GM19463 (cell line): ENCODE measurements at regions not wholly inside any gene's neighbourhood (a gene's known extent, or its start where the extent isn't known, plus 50 kb on each side); places are given as distances from the start of the nearest gene placed in this dataset.
"Not testable (repeated sequence)": the region's sequence is repeated elsewhere in the genome, so short reads cannot be mapped to it uniquely, and the experiment has no call there.

Experiments
- ATAC-seq: cut with Tn5 transposase; IDR thresholded peaks from one replicate; pipeline ENCODE4 v1.9.1; 2021; ENCODE audit warnings: mild to moderate bottlenecking, moderate library complexity; ENCODE audit not compliant: unreplicated experiment

DNA sequence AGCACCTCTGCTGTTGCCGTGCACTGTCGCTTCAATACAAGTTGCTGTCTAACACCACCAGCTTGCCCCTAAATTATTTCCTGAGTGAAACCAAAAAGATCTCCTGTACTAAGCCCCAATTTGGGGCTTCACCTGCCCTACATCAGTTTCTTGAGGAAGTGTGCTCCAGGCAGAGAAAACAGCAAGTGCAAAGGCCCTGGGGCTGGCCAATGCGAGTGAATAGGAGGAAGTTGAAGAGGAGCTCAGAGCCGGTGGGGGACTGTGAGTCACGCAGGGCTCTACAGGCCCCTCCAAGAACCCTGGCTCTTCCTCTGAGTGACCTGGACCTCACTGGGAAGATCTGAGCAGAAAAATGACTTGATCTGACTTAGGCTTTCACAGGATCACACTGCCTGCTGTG is 117.2 kb downstream of the IPO8 start:
- no peak for ATAC-seq

DNA sequence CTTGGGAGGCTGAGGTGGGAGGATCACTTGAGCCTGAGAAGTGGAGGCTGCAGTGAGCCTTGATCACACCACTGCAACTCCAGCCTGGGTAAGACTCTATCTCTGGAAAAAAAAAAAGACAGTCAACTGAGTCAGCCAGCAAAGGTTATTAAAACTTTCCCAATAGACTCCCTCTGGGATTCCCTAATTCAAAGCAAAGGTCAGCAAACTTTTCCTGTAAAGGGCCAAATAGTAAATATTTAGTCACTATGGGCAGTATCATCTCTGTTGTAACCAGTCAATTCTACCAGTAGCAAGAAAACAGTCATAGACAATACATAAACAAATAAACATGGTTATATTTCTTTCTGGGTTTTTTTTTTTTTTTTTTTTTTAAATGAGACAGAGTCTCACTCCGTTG is 122.5 kb downstream of the IPO8 start:
- no peak for ATAC-seq

DNA sequence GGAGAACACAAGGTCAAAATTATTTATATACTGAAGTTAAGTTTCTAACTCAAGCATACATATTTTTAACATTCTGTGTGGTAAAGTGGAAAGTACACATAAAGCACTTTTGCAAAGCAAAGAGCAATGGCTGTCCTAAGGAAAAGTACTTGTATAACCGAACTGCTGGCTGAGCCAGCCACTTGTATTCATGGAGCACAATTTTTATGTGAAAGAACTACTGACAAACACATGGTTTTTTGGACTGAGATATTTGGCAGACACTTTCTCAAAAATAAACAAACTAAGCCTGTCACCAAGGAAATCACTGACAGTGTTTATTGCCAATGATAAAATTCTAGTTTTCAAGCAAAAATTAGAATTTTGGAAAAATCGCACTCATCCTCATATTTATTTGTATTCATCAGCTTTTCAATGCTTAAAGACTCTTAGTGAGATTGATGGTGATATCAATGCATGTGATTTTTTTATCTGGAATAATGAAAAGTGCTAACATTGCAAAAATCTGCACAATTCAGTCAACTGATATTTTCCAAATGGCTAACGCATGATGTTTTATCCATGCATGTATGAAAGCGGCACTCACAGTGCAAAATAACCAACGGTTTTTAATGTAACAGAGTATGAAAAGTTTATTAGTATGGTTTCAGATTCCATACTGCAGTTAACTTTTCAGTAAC is 125.3 kb downstream of the IPO8 start:
- ATAC-seq, result no peak

DNA sequence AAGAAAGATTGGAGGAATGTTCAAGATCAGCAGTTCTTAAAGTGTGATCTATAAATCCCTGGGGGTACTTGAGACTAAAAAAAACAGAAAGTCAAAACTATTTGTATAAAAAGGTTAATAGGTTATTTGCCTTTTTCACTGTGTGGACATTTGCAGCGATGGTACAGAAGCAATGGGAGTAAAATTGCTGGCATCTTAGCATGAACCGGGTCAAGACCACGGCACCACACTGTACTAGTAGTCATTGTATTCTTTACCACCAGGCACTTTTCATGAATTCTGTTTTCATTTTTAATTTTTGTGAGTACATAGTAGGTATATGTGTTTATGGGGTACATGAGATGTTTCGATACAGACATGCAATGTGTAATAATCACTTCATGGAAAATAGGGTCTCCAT is 126.2 kb downstream of the IPO8 start:
- no peak for ATAC-seq

DNA sequence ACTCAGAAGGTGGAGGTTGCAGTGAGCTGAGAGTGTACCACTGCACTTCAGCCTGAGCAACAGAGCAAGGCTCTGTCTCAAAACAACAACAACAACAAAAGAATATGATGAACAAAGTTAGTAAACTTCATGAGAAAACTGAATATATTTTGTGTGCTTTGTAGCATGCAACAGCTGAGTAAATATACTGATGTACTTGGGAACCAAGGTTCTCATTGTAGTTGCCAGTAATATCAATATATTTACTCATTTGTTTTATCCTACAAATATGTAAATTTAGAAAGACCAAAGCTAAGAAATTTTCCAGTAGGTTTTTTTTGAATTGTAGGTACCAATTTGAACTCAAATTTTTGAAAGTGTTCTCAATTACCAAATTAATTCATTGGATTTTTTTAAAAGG is 127.2 kb downstream of the IPO8 start:
- no peak for ATAC-seq

DNA sequence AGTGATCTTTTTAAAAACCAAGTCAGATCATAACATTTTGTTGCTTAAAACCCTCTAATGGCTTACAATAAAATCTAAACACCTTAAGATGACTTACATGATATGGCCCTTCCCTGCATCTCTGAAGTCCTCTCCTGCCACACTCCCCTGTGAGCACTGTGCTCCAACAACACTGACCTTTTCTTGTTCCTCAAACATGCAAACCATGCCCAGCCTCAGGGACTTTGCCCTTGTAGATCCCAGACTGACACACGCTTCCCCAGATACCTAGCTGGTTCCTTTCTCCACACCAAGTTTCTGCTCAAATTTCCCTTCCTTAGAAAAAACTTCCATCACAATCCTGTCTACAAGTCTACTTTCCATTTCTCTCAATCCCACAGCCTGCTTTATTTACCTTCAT is 128.6 kb downstream of the IPO8 start:
- ATAC-seq, result no peak

DNA sequence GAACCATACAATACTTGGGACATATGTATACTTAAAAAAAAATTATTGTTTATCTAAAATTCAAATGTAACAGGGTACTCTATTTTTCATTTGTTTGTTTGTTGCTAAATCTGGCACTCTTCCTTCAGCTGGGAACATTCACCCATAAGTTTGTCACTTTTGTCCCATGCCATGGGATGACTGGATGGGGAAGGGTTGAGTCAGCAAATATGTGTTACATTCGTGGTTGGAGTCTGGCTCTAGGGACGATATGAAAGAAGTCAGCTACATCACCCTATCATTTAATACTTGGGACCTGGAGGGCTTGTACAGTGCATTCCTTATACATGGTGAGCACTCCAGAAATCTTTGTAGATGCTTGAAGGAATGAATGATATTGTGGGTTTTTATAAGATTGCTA is 131.3 kb downstream of the IPO8 start:
- no peak for ATAC-seq

DNA sequence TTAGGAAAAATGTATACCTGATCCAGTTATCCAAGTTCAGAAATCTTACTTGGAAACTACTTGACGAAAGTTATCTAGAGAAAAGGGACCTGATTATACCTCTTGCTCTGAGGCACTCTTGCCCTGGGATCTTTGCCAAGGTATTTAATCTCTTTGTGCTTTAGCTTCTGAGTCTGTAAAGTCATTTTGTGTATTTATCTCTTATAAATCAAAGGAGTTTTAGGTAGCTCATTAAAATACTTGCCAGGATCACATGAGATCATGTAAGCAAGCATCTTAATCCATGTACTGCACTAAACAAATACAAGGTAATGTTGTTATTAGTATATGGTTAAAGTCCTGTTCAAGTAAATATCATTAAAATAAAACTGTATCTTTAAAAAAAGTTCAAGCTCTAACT is 147.5 kb downstream of the IPO8 start:
- ATAC-seq, result no peak

DNA sequence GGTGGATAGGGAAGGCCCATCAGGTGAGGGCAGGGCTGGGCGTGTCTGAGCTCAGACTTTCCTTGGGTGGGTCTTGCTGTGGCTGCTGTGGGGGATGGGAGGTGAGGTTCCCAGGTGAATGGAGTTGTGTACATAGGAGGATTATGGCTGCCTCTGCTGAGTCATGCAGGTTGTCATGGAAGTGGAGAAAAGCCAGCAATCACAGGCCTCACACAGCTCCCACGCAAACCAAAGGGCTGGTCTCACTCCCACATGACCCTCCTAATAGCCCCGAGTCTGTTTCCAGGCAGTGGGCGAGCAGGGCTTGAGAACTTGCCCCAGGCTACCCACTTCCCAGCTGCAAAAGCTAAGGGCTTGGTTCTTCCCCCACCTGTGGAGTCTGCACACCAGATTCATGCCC is 149.5 kb downstream of the IPO8 start:
- no peak for ATAC-seq

DNA sequence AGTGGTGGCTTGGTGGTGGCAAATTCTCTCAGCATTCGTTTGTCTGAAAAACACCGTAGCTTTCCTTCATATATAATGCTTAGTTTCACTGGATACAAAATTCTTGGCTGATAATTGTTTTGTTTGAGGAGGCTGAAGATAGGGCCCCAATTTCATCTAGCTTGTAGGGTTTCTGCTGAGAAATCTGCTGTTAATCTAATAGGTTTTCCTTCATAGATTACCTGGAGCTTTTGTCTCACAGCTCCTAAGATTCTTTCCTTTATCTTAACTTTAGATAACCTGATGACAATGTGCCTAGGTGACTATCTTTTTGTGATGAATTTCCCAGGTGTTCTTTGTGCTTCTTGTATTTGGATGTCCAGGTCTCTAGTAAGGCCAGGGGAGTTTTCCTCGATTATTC is 151.0 kb downstream of the IPO8 start:
- not testable (repeated sequence) for ATAC-seq

DNA sequence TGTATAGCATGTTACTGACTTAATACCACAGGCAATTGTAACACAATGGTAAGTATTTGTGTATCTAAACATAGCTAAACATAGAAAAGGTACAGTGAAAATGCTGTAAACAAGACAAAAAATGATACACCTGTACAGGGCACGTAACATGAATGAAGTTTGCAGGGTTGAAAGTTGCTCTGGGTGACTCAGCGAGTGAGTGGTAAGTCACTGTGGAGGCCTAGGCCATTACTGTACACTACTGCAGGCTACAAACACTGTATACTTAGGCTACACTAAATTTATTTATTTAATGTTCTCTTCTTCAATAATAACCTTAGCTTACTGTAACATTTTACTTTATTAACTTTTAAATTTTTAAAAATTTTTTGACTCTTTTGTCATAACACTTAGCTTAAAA is 158.4 kb downstream of the IPO8 start:
- ATAC-seq, result no peak

DNA sequence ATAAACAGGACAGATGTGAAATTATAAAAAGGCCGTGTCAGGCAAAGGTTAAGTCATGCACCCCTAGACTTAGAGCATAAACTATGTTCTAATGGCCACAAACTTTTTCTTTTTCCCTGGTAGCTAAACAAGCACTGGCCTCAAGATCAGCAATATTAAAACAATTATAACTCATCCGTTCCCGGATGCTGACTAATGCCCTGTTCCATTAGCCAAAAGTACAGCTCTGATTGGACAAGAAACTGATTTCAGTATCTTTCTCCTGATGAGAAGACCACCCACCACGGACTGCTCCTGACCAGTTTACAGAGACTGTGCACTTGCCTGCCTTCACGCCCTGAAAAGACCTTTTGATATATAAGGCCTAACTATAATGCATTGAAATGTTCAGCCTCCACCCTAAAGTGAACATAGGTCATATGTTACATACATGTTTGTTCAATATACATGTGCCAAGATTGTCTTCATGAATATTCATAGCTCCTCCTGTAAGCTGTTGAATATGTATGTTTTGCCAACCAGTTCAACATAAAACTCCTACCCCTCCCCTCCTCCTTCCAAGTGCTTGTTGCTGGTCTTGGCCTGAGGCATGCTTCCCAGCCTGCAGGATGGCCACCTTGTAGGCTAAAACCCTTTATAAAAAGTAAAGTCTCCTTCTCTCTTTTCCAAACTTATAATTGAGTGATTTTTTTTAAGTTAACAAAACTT is 162.0 kb downstream of the IPO8 start:
- ATAC-seq, result no peak

DNA sequence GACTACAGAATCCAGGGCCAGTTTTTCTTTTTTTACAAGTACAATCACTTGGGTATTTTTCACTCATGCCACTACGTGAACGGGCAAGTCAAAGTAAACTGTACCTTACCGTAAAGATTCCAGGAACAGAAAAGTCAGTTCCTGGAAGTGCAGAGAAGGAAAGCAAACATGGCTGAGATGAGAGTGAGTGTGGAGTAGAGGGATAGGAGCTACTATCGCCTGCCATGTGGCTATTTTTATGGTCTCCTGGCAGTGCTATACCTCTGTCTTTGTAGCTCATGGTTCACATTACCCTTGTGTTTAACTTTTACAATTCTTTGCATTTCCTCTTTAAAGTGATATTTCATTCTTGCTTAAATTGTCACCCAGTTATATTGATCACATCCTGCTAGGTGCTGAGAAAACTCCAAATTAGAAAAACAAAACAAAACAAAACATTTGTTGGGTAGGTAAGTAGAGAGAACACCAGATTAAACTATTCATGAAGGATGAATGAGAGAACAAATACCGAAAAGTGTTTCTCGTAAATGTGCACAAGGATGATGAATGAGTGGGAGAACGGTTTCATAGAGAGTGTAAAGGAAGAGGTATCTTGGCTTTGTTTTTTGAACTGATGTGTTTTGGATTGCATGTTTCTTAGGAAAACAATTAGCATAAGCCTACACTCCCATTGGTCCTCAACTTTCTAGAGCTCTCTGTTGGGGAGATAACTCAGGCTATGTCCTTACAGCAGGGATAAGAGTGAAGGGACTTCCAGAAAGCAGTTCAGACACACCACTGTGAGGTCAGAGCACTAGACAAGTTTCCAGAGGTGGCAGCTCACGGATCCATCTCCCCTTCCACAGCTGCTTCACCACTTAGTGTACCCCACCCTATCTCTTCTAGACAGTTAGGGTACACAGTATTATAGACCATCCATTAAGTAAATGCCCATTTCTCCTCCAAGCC is 163.7 kb downstream of the IPO8 start:
- no peak for ATAC-seq

DNA sequence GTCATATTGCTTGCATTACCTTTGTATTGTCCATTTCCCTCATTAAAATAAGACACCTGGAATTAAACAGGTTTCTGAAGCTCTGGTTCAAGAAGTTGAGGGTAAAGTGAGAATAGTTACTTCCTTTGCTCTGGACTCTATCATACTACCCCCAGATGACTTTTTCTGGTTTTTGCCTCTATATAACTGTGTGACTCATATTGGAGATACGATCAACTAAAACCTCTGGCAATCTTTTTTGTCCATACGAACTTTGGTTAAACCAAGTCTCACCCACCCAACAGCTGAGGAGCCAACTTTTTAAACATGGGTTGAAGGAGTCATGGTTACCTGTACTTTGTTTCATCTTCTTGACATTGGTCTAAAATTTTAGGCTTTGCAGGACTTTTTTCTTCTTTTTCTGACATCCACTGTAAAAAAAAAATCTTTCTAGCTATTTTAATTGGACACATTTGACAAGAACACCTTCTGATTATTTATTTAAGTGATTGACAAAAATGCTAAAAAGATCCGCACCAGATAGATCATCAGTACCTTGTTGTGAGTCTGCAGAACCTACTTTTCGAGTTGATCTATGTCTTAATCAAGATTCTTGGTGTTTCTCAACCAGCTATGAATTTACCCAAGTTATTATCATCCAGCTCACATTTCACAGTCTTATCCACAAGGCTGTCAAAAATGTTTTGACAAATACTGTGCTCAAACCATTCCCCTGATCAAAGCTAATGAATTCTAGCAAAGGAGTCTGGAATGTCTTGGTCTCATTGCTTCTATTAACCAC is 166.0 kb downstream of the IPO8 start:
- no peak for ATAC-seq

DNA sequence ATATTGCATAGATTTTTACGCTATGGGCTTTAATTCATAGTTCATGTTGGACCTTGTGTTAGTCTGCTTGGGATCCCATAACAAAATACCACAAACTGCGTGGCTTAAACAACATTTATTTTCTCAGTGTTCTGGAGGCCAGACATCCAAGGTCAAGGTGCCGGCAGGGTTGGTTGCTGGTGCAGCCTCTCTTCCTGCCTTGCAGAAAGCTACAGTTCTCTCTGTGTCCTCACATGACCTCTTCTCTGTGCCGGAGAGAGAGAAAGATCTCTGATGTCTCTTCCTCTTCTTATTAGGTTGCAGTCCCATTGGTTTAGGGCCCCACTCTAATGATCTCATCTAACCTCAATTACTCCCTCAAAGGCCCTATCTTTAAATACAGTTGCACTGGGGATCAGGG is 170.5 kb downstream of the IPO8 start:
- no peak for ATAC-seq

DNA sequence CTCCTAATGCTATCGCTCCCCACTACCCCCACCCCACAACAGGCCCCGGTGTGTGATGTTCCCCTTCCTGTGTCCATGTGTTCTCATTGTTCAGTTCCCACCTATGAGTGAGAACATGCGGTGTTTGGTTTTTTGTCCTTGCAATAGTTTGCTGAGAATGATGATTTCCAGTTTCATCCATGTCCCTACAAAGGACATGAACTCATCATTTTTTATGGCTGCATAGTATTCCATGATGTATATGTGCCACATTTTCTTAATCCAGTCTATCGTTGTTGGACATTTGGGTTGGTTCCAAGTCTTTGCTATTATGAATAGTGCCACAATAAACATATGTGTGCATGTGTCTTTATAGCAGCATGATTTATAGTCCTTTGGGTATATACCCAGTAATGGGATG is 175.4 kb downstream of the IPO8 start:
- not testable (repeated sequence) for ATAC-seq

DNA sequence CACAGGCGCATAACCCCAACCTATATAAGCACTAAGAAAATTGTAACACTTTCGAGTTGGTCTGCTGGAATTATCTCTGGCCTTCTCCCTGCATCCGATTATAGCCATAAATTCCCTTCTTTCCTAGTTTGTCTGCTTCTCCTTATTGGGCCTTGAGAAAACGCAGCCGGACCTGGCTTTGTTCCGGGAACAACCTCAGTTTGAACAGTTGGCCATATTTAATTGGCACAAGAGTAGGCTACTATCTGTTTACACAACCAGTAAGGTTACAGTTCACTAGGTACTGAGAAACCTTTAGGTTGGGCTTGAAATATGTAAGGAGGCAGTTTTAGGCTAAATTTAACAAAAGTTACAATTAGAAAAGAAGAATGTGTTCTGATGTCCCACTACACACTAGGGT is 176.1 kb downstream of the IPO8 start:
- ATAC-seq, result no peak

DNA sequence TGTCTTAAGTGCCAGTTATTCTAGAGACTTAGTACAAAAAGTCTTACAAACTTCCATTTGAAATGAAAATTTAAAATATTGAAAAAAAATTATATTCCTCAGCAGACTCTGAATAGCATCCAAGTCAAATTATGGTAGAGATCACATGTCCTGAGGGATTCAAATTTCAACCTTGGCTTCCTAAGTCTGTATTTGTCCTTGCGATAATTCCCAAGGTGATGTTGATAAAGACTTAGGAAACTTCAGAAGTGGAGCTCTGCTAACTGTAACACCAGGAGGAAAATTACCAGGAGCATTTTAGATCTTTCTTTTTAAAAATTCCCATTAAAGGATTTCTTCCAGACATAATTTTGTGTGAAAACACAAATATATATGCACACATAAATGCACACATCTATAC is 178.3 kb downstream of the IPO8 start:
- no peak for ATAC-seq

DNA sequence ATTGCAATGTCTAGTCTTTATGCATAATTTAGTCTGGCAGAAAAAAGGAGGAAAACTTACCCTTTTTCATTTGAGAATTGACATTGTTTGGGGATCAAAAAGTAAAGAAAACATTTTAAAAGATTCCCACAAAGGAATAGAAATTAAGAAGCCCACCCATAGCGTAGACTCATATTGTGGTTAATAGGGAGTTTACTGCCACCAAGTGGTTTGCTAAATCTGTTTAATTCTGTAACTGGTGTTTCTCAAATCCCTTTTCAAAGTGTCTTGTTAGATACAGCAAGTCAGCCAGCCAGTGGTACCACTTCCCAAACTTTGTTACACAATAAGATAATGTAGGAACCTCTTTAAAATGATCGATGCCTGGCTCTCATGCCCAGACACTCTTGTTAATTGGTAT is 180.3 kb downstream of the IPO8 start:
- no peak for ATAC-seq

DNA sequence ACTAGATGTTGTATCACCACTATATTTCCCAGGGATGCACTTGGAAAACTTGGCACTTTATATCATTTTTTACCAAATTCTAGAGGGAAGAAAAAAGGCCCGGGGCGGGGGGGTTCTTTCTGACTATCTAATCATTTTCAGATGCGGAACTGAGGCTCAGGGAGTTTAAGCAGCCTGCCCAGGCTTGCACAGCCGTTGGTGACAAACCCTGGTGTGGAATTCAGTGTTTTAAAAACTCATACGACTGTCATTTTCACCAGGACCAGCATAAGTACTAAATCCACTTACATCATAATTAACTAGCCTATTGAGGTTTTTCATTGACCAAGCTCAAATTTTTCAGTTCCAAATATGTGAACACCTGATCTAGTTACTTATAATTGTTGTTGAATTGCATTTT is 181.0 kb downstream of the IPO8 start:
- no peak for ATAC-seq
